Hepatocyte (in vitro differentiated cells): ENCODE measurements at regions not wholly inside any gene's neighbourhood (a gene's known extent, or its start where the extent isn't known, plus 50 kb on each side); places are given as distances from the start of the nearest gene placed in this dataset.
"Not testable (repeated sequence)": the region's sequence is repeated elsewhere in the genome, so short reads cannot be mapped to it uniquely, and the experiment has no call there.

Experiments used
- DNase-seq: peaks from one replicate; pipeline ENCODE4 v3.0.0-alpha.2; 2016; ENCODE audit warnings: low spot score
- H2AFZ ChIP-seq: fragments of 200-600 bp; sonication (generic); 2 replicates; pipeline ENCODE4 v1.6.0; 2016; ENCODE audit warnings: antibody characterized with exemption, mild to moderate bottlenecking
- H3K27ac ChIP-seq: fragments of 200-600 bp; sonication (generic); 2 replicates; pipeline ENCODE4 v1.5.1; 2016; ENCODE audit warnings: mild to moderate bottlenecking
- H3K27me3 ChIP-seq: fragments of 200-600 bp; sonication (generic); 2 replicates; pipeline ENCODE4 v1.6.1; 2016
- H3K36me3 ChIP-seq: fragments of 200-600 bp; sonication (generic); replicated peaks from 2 replicates; pipeline ENCODE4 v1.5.1; 2016; ENCODE audit warnings: low read depth; ENCODE audit not compliant: insufficient read depth
- H3K4me1 ChIP-seq: fragments of 200-600 bp; sonication (generic); 2 replicates; pipeline ENCODE4 v1.5.1; 2016; ENCODE audit warnings: mild to moderate bottlenecking, moderate library complexity; ENCODE audit not compliant: insufficient read depth
- H3K4me2 ChIP-seq: fragments of 200-600 bp; sonication (generic); 2 replicates; pipeline ENCODE4 v1.6.0; 2016
- H3K4me3 ChIP-seq: fragments of 200-600 bp; sonication (generic); 2 replicates; pipeline ENCODE4 v1.5.1; 2016; ENCODE audit warnings: mild to moderate bottlenecking
- H3K79me2 ChIP-seq: fragments of 200-600 bp; sonication (generic); 2 replicates; pipeline ENCODE4 v1.6.0; 2017; ENCODE audit warnings: mild to moderate bottlenecking
- H3K9me2 ChIP-seq: fragments of 200-600 bp; sonication (generic); replicated peaks from 2 replicates; pipeline ENCODE4 v1.6.0; 2017; ENCODE audit warnings: mild to moderate bottlenecking; ENCODE audit not compliant: insufficient read depth
- H3K9me3 ChIP-seq: fragments of 200-600 bp; sonication (generic); 2 replicates; pipeline ENCODE4 v1.5.1; 2016; ENCODE audit warnings: low read depth, mild to moderate bottlenecking
- H4K20me1 ChIP-seq: fragments of 200-600 bp; sonication (generic); 2 replicates; pipeline ENCODE4 v1.6.0; 2016; ENCODE audit warnings: mild to moderate bottlenecking; ENCODE audit not compliant: insufficient read depth, poor library complexity, severe bottlenecking
- CTCF ChIP-seq: fragments of 200-600 bp; sonication (generic); IDR thresholded peaks from 2 replicates; pipeline ENCODE4 v1.5.1; 2016; ENCODE audit warnings: antibody characterized with exemption, mild to moderate bottlenecking; ENCODE audit not compliant: poor library complexity
- EZH2 ChIP-seq: fragments of 200-600 bp; sonication (generic); IDR thresholded peaks from 2 replicates; pipeline ENCODE4 v1.6.1; 2016; ENCODE audit warnings: antibody characterized with exemption, mild to moderate bottlenecking, borderline replicate concordance
- EZH2phosphoT487 ChIP-seq: fragments of 200-600 bp; sonication (generic); IDR thresholded peaks from one replicate; pipeline ENCODE4 v1.6.1; 2018; ENCODE audit warnings: antibody characterized with exemption, mild to moderate bottlenecking, low read depth, moderate library complexity; ENCODE audit not compliant: unreplicated experiment, severe bottlenecking
- WGBS: methylation state at CpG from one replicate; pipeline ENCODE4 v1.1.6; 2016; ENCODE audit warnings: low lambda C conversion rate; ENCODE audit errors: missing lambda C conversion rate; 5-methylcytosine and 5-hydroxymethylcytosine counted together

GRCh38 chr22:27603800-27604144 lies 197.8 kb downstream of the MN1 start:
- 68% methylated on average over 9 of the region's 9 CpGs for WGBS
- no peaks in the 10 kb centered on the region for H3K9me3 ChIP-seq
- H3K4me2 ChIP-seq: no peak overlapping the region
- no peak overlapping the region for H2AFZ ChIP-seq
- DNase-seq: no peak
- H4K20me1 ChIP-seq: no peaks in the 10 kb centered on the region
- H3K27ac ChIP-seq: no peak overlapping the region
- TF ChIP-seq CTCF: no peak
- no peak for TF ChIP-seq EZH2phosphoT487
- TF ChIP-seq EZH2: no peak
- H3K4me1 ChIP-seq: no peaks in the 10 kb centered on the region
- no peaks in the 10 kb centered on the region for H3K9me2 ChIP-seq
- H3K36me3 ChIP-seq: no peaks in the 10 kb centered on the region
- no peaks in the 10 kb centered on the region for H3K79me2 ChIP-seq
- H3K27me3 ChIP-seq: no peaks in the 10 kb centered on the region
- no peak overlapping the region for H3K4me3 ChIP-seq

GRCh38 chr22:27605390-27605789 lies 196.2 kb downstream of the MN1 start:
- Histone ChIP-seq H3K9me2 (no peaks in the 10 kb centered on the region), H3K36me3 (no peaks in the 10 kb centered on the region), H3K4me3 (no peak overlapping the region), H3K4me1 (no peaks in the 10 kb centered on the region), H2AFZ (no peak overlapping the region), H3K9me3 (no peaks in the 10 kb centered on the region), H3K4me2 (no peak overlapping the region), H3K27ac (no peak overlapping the region), H4K20me1 (no peaks in the 10 kb centered on the region), H3K27me3 (no peaks in the 10 kb centered on the region), H3K79me2 (no peaks in the 10 kb centered on the region)
- DNase-seq: no peak
- TF ChIP-seq EZH2phosphoT487 (no peak), CTCF (no peak), EZH2 (no peak)
- 94% methylated on average over 4 of the region's 4 CpGs for WGBS

- not testable (repeated sequence) for H3K4me1 ChIP-seq, H4K20me1 ChIP-seq, DNase-seq, H3K4me2 ChIP-seq, H2AFZ ChIP-seq, H3K27me3 ChIP-seq, H3K79me2 ChIP-seq, H3K9me2 ChIP-seq, H3K27ac ChIP-seq, H3K9me3 ChIP-seq, H3K4me3 ChIP-seq, H3K36me3 ChIP-seq
- 86% methylated on average over 7 of the region's 7 CpGs for WGBS
Measured at GRCh38 chr22:27607750-27608149, 193.8 kb downstream of the MN1 start.

GRCh38 chr22:27609451-27609888 lies 192.1 kb downstream of the MN1 start:
- Histone ChIP-seq H3K4me3 (no peak overlapping the region), H3K79me2 (no peaks in the 10 kb centered on the region), H3K27me3 (peaks cover 14% of the 10 kb centered on the region), H2AFZ (no peak overlapping the region), H3K36me3 (no peaks in the 10 kb centered on the region), H3K4me2 (no peak overlapping the region), H4K20me1 (no peaks in the 10 kb centered on the region), H3K9me2 (no peaks in the 10 kb centered on the region), H3K9me3 (no peaks in the 10 kb centered on the region), H3K4me1 (no peaks in the 10 kb centered on the region), H3K27ac (no peak overlapping the region)
- no peak for DNase-seq
- WGBS: 51% methylated on average over 12 of the region's 18 CpGs
- TF ChIP-seq CTCF (no peak), EZH2 (no peak), EZH2phosphoT487 (no peak)

GRCh38 chr22:27610164-27610563 lies 191.4 kb downstream of the MN1 start:
- WGBS: 95% methylated on average over 4 of the region's 4 CpGs
- H3K4me2 ChIP-seq, H3K4me1 ChIP-seq, H3K9me3 ChIP-seq, H3K36me3 ChIP-seq, H3K9me2 ChIP-seq, H3K79me2 ChIP-seq, H3K27ac ChIP-seq, H3K4me3 ChIP-seq, H4K20me1 ChIP-seq, DNase-seq, H2AFZ ChIP-seq: not testable (repeated sequence)
- peaks cover 21% of the 10 kb centered on the region for H3K27me3 ChIP-seq
